Small intestine (tissue), 7 donors: ENCODE measurements at regions not wholly inside any gene's neighbourhood (a gene's known extent, or its start where the extent isn't known, plus 50 kb on each side); places are given as distances from the start of the nearest gene placed in this dataset.
"Not testable (repeated sequence)": the region's sequence is repeated elsewhere in the genome, so short reads cannot be mapped to it uniquely, and the experiment has no call there.

ENCODE experiments used
- DNase-seq, 2 donors: peaks; one replicate each; pipeline versions ENCODE4 v3.0.0 to v3.0.0-alpha.2; 2013
- FAIRE-seq: peaks from 2 replicates; lab custom pipeline; 2012; peaks lifted over from hg19 to GRCh38; lab: Jason Lieb, UNC
- H3K27ac ChIP-seq, 3 donors: one replicate each; pipeline ENCODE4 v1.5.1; 2013; ENCODE audit warnings: low read length in 2 of 3, mild to moderate bottlenecking in 2 of 3, control low read depth in 1 of 3, inconsistent platforms in 1 of 3, low read depth in 1 of 3, moderate library complexity in 1 of 3
- H3K27me3 ChIP-seq, 3 donors: one replicate each; pipeline ENCODE4 v1.6.1; 2013; ENCODE audit warnings: low read length in 3 of 3, inconsistent platforms in 1 of 3; ENCODE audit not compliant: control insufficient read depth in 3 of 3, insufficient read depth in 3 of 3
- H3K36me3 ChIP-seq, 3 donors: one replicate each; pipeline ENCODE4 v1.6.1; 2013; ENCODE audit warnings: low read length in 3 of 3, inconsistent platforms in 1 of 3, low read depth in 1 of 3, mild to moderate bottlenecking in 1 of 3, moderate library complexity in 1 of 3; ENCODE audit not compliant: control insufficient read depth in 3 of 3, insufficient read depth in 2 of 3
- H3K4me1 ChIP-seq, 3 donors: one replicate each; pipeline ENCODE4 v1.6.1; 2013; ENCODE audit warnings: low read length in 2 of 3, inconsistent platforms in 1 of 3, low read depth in 1 of 3, mild to moderate bottlenecking in 1 of 3, moderate library complexity in 1 of 3; ENCODE audit not compliant: control insufficient read depth in 3 of 3, insufficient read depth in 2 of 3
- H3K4me3 ChIP-seq, 3 donors: one replicate each; pipeline ENCODE4 v1.5.1; 2013; ENCODE audit warnings: low read length in 3 of 3, control low read depth in 1 of 3, inconsistent platforms in 1 of 3, low read depth in 1 of 3, mild to moderate bottlenecking in 1 of 3, moderate library complexity in 1 of 3
- H3K9me3 ChIP-seq, 2 donors: one replicate each; pipeline ENCODE4 v1.6.1; 2013; ENCODE audit warnings: low read depth in 1 of 2, low read length in 1 of 2; ENCODE audit not compliant: control insufficient read depth in 2 of 2, insufficient read depth in 1 of 2
- WGBS, 3 donors: extraction: QIAGEN DNeasy Blood & Tissue Kit; methylation state at CpG; one replicate each; pipeline ENCODE4 v1.1.7; 2013; 5-methylcytosine and 5-hydroxymethylcytosine counted together
- donor health status: healthy with polysubstance abuse.
- donor health status: control.
- donor health status: control.
- donor health status: Bipolar disorder and iron deficiency.
- donor health status: healthy.

GRCh38 chr1:190679983-190680382, 202.3 kb upstream of the BRINP3 start:
- no peak for FAIRE-seq
- Histone ChIP-seq H3K4me1 (no peaks in the 10 kb centered on the region), H3K27ac (no peak overlapping the region), H3K27me3 (no peaks in the 10 kb centered on the region), H3K36me3 (no peaks in the 10 kb centered on the region), H3K4me3 (no peak overlapping the region), H3K9me3 (peaks cover 0 to 3% of the 10 kb centered on the region in 2 donors)
- DNase-seq: no peak
- 62 to 65% (median 65%) methylated on average over 4 of the region's 4 CpGs for WGBS, 3 donors

- WGBS, 3 donors: 52 to 68% (median 53%) methylated on average over 4 of the region's 4 CpGs
- Histone ChIP-seq H3K27ac (no peak overlapping the region), H3K4me3 (no peak overlapping the region), H3K9me3 (no peaks in the 10 kb centered on the region), H3K4me1 (no peaks in the 10 kb centered on the region), H3K27me3 (no peaks in the 10 kb centered on the region), H3K36me3 (no peaks in the 10 kb centered on the region)
- FAIRE-seq (no peak), DNase-seq (no peak)
These were observed 208.0 kb upstream of the BRINP3 start for GRCh38 chr1:190685676-190686075.

- no peaks in the 10 kb centered on the region for H3K9me3 ChIP-seq
- no peaks in the 10 kb centered on the region for H3K4me1 ChIP-seq
- H3K27ac ChIP-seq: no peak overlapping the region
- WGBS, 3 donors: 55 to 88% (median 61%) methylated on average over 1 of the region's 1 CpG
- no peaks in the 10 kb centered on the region for H3K27me3 ChIP-seq
- FAIRE-seq (no peak), DNase-seq (no peak)
- H3K4me3 ChIP-seq: no peak overlapping the region
- H3K36me3 ChIP-seq: no peaks in the 10 kb centered on the region
These were observed 210.4 kb upstream of the BRINP3 start for GRCh38 chr1:190688096-190688495.

- FAIRE-seq, H3K36me3 ChIP-seq, H3K9me3 ChIP-seq, H3K4me3 ChIP-seq, DNase-seq, H3K27ac ChIP-seq, H3K4me1 ChIP-seq, H3K27me3 ChIP-seq: not testable (repeated sequence)
- WGBS, 3 donors: 72 to 77% (median 72%) methylated on average over 4 of the region's 4 CpGs
These were observed 220.8 kb upstream of the BRINP3 start for GRCh38 chr1:190698488-190698887.

- H3K4me3 ChIP-seq: no peak overlapping the region
- FAIRE-seq: no peak
- no peak overlapping the region for H3K27ac ChIP-seq
- no peaks in the 10 kb centered on the region for H3K36me3 ChIP-seq
- DNase-seq: no peak
- no peaks in the 10 kb centered on the region for H3K4me1 ChIP-seq
- H3K27me3 ChIP-seq: no peaks in the 10 kb centered on the region
- 80 to 88% (median 86%) methylated on average over 3 of the region's 3 CpGs for WGBS, 3 donors
- peaks cover 0 to 2% of the 10 kb centered on the region in 2 donors for H3K9me3 ChIP-seq
These were observed 221.5 kb upstream of the BRINP3 start for GRCh38 chr1:190699165-190699564.

- no peak overlapping the region for H3K4me3 ChIP-seq
- H3K27ac ChIP-seq: no peak overlapping the region
- no peaks in the 10 kb centered on the region for H3K36me3 ChIP-seq
- H3K4me1 ChIP-seq: no peaks in the 10 kb centered on the region
- no peaks in the 10 kb centered on the region for H3K27me3 ChIP-seq
- DNase-seq (no peak), FAIRE-seq (no peak)
- H3K9me3 ChIP-seq: no peaks in the 10 kb centered on the region
- WGBS, 3 donors: 75 to 94% (median 87%) methylated on average over 4 of the region's 4 CpGs
These were observed 230.9 kb upstream of the BRINP3 start for GRCh38 chr1:190708418-190709057.

- FAIRE-seq (peak; percentile 82), DNase-seq (no peak)
- Histone ChIP-seq H3K27ac (no peak overlapping the region), H3K36me3 (no peaks in the 10 kb centered on the region), H3K4me3 (no peak overlapping the region), H3K27me3 (no peaks in the 10 kb centered on the region), H3K9me3 (no peaks in the 10 kb centered on the region), H3K4me1 (no peaks in the 10 kb centered on the region)
These were observed 233.4 kb upstream of the BRINP3 start for GRCh38 chr1:190711069-190711468.

GRCh38 chr1:190717055-190717454, 239.4 kb upstream of the BRINP3 start:
- Histone ChIP-seq H3K27ac (no peak overlapping the region), H3K36me3 (no peaks in the 10 kb centered on the region)
- FAIRE-seq: no peak

GRCh38 chr1:190736971-190737590, 259.4 kb upstream of the BRINP3 start:
- no peaks in the 10 kb centered on the region for H3K4me1 ChIP-seq
- DNase-seq (no peak), FAIRE-seq (no peak)
- no peak overlapping the region for H3K4me3 ChIP-seq
- H3K36me3 ChIP-seq: no peaks in the 10 kb centered on the region
- WGBS, 3 donors: 69 to 80% (median 73%) methylated on average over 7 of the region's 7 CpGs
- H3K27ac ChIP-seq: no peak overlapping the region
- H3K9me3 ChIP-seq: no peaks in the 10 kb centered on the region
- no peaks in the 10 kb centered on the region for H3K27me3 ChIP-seq

More at GRCh38 chr1:190717055-190717454, 239.4 kb upstream of the BRINP3 start:
- Histone ChIP-seq H3K4me1 (no peaks in the 10 kb centered on the region), H3K9me3 (no peaks in the 10 kb centered on the region), H3K4me3 (no peak overlapping the region), H3K27me3 (no peaks in the 10 kb centered on the region)
- no peak for DNase-seq
- 56 to 68% (median 67%) methylated on average over 1 of the region's 1 CpG for WGBS, 3 donors
